HepG2 (cell line): ENCODE measurements at regions not wholly inside any gene's neighbourhood (a gene's known extent, or its start where the extent isn't known, plus 50 kb on each side); places are given as distances from the start of the nearest gene placed in this dataset.

Source experiments
- ATAC-seq: fragments of 200-7000 bp; cut with Tn5 transposase; 3 replicates; pipeline ENCODE4 v1.9.1; 2020; ENCODE audit warnings: mild to moderate bottlenecking, moderate library complexity
- BruUV-seq: library from RNA; stranded (reverse); fragments of 400-500 nt; replicated peaks from 2 replicates; lab custom pipeline; 2021; lab: Mats Ljungman, UMichigan
- CTCF ChIA-PET: fragments of 300-600 bp; formaldehyde crosslinking; extraction: SDS; loops from one replicate; lab custom pipeline; 2021; ENCODE audit warnings: low total read pairs, inconsistent platforms, low intra/inter-chr PET ratio; lab: Yijun Ruan, JAX
- POLR2A ChIA-PET: fragments of 350-600 bp; sonication (Branson Sonifier 250); formaldehyde crosslinking; loops from one replicate; lab custom pipeline; 2020; ENCODE audit warnings: antibody characterized with exemption, inconsistent platforms; lab: Yijun Ruan, JAX
- DNase-seq: peaks from one replicate; pipeline ENCODE4 v3.0.0-alpha.2; 2015; ENCODE audit warnings: low spot score
- FAIRE-seq: peaks from 3 replicates; lab custom pipeline; 2011; peaks lifted over from hg19 to GRCh38; lab: Jason Lieb, UNC
- H2AFZ ChIP-seq: one replicate; pipeline ENCODE4 v1.6.1; 2011; ENCODE audit warnings: low read length, inconsistent platforms
- H3K27ac ChIP-seq: fragments of 300-600 bp; 3 replicates; pipeline ENCODE4 v1.8.0; 2011; ENCODE audit warnings: mixed run types, mild to moderate bottlenecking, mixed read lengths, low read length, inconsistent platforms; ENCODE audit not compliant: insufficient read depth; ENCODE audit errors: extremely low read length
- H3K27me3 ChIP-seq, 2 experiments: fragments of 200-600 bp in 1 of 2; 2 replicates in 1 of 2; 3 replicates in 1 of 2; pipeline versions ENCODE4 v1.6.0 to v1.8.0; 2011; ENCODE audit warnings: low read length in 2 of 2, mild to moderate bottlenecking in 2 of 2, moderate library complexity in 2 of 2, inconsistent platforms in 1 of 2; ENCODE audit not compliant: insufficient read depth in 2 of 2, control insufficient read depth in 1 of 2
- H3K36me3 ChIP-seq, 2 experiments: fragments of 200-600 bp in 1 of 2; replicated peaks in 1 of 2; 2 replicates in 1 of 2; 3 replicates in 1 of 2; pipeline versions ENCODE4 v1.5.1 to v1.8.0; 2011; ENCODE audit warnings: low read length in 2 of 2, inconsistent platforms in 1 of 2; ENCODE audit not compliant: insufficient read depth in 2 of 2, control insufficient read depth in 1 of 2
- H3K4me1 ChIP-seq: 2 replicates; pipeline ENCODE4 v1.5.1; 2012; ENCODE audit warnings: low read length, inconsistent platforms; ENCODE audit not compliant: insufficient read depth
- H3K4me2 ChIP-seq: 2 replicates; pipeline ENCODE4 v1.6.0; 2011; ENCODE audit warnings: low read depth, low read length, inconsistent platforms
- H3K4me3 ChIP-seq, 3 experiments: fragments of 200-600 bp in 1 of 3; sonication (generic), shearing (Covaris generic) in 1 of 3; replicated peaks in 1 of 3; 2 replicates each; pipeline ENCODE4 v1.5.1; 2011 to 2016; ENCODE audit warnings: low read length in 3 of 3, inconsistent platforms in 2 of 3, low read depth in 2 of 3, mild to moderate bottlenecking in 2 of 3, control low read depth in 1 of 3, mixed read lengths in 1 of 3; ENCODE audit not compliant: insufficient read depth in 1 of 3
- H3K79me2 ChIP-seq: one replicate; pipeline ENCODE4 v1.6.1; 2011; ENCODE audit warnings: low read length, inconsistent platforms; ENCODE audit not compliant: insufficient read depth
- H3K9ac ChIP-seq: 2 replicates; pipeline ENCODE4 v1.6.0; 2011; ENCODE audit warnings: mild to moderate bottlenecking, low read depth, low read length, inconsistent platforms; ENCODE audit not compliant: insufficient read depth
- H3K9me3 ChIP-seq: 2 replicates; pipeline ENCODE4 v1.5.1; 2012; ENCODE audit warnings: mild to moderate bottlenecking, low read length
- H4K20me1 ChIP-seq: 2 replicates; pipeline ENCODE4 v1.6.0; 2011; ENCODE audit warnings: inconsistent platforms, mild to moderate bottlenecking, low read length, moderate library complexity; ENCODE audit not compliant: insufficient read depth
- E2F2 ChIP-seq: sonication (generic); formaldehyde crosslinking; IDR thresholded peaks from 2 replicates; pipeline ENCODE4 v1.4.0; 2020; ENCODE audit warnings: missing genetic modification reagents, borderline replicate concordance
- FUBP1 ChIP-seq: sonication (generic); formaldehyde crosslinking; IDR thresholded peaks from 2 replicates; pipeline ENCODE4 v1.5.1; 2020; ENCODE audit warnings: missing genetic modification reagents, mild to moderate bottlenecking, borderline replicate concordance
- PAF1 ChIP-seq: IDR thresholded peaks from 2 replicates; pipeline ENCODE4 v1.6.1; 2016; ENCODE audit warnings: missing genetic modification reagents, missing compliant biosample characterization
- ZFP36L2 ChIP-seq: sonication (generic); formaldehyde crosslinking; IDR thresholded peaks from 2 replicates; pipeline ENCODE4 v1.4.0; 2020; ENCODE audit warnings: missing genetic modification reagents
- ZNF251 ChIP-seq: sonication (generic); formaldehyde crosslinking; IDR thresholded peaks from 2 replicates; pipeline ENCODE4 v1.9.0; 2021; ENCODE audit warnings: mild to moderate bottlenecking, missing genetic modification reagents
- WGBS: methylation state at CpG from one replicate; pipeline ENCODE4 v1.1.6; 2017; ENCODE audit warnings: low lambda C conversion rate; 5-methylcytosine and 5-hydroxymethylcytosine counted together
- in situ Hi-C: cut with HindIII; loops from 2 replicates; pipeline ENCODE4 v1.10.0; 2017; ENCODE audit warnings: low pct_unique_long_range_greater_than_20kb; ENCODE audit not compliant: extremely low pct_ligation_motif_present
- intact Hi-C: fragments of 100-400 bp; cut with micrococcal nuclease; formaldehyde crosslinking; loops from one replicate; pipeline ENCODE4 v1.10.0; 2022; ENCODE audit not compliant: unreplicated experiment
- TF ChIP-seq, protein P1 (sequence below): sonication (generic); formaldehyde crosslinking; IDR thresholded peaks from 2 replicates; pipeline ENCODE4 v1.8.0; 2022; ENCODE audit warnings: mild to moderate bottlenecking, missing genetic modification reagents

GRCh38 chr13:76707360-76707759, 178.8 kb downstream of the KCTD12 start:
- in situ Hi-C loops, result no loop called here
- DNase-seq (no peak), FAIRE-seq (no peak)
- no peak overlapping the region for H3K4me2 ChIP-seq
- TF ChIP-seq FUBP1 (CRISPR knock-in tag) (no peak), ZFP36L2 (no peak), ZNF251 (CRISPR knock-in tag) (no peak), E2F2 (CRISPR knock-in tag) (no peak), PAF1 (CRISPR knock-in tag) (no peak)
- TF ChIP-seq, protein P1, sequence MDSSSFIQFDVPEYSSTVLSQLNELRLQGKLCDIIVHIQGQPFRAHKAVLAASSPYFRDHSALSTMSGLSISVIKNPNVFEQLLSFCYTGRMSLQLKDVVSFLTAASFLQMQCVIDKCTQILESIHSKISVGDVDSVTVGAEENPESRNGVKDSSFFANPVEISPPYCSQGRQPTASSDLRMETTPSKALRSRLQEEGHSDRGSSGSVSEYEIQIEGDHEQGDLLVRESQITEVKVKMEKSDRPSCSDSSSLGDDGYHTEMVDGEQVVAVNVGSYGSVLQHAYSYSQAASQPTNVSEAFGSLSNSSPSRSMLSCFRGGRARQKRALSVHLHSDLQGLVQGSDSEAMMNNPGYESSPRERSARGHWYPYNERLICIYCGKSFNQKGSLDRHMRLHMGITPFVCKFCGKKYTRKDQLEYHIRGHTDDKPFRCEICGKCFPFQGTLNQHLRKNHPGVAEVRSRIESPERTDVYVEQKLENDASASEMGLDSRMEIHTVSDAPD (CRISPR knock-in tag), result no peak
- TF ChIP-seq, all 625 proteins: peak for 0
- no peak for ATAC-seq
- no TSS peak for BruUV-seq
- 6% methylated on average over 3 of the region's 3 CpGs for WGBS
- H3K9ac ChIP-seq, result no peak overlapping the region
- H3K27me3 ChIP-seq, result no peaks in the 10 kb centered on the region; a peak in 1 of 5 replicates
- CTCF ChIA-PET, result no interaction called here
- no peaks in the 10 kb centered on the region for H3K36me3 ChIP-seq
- H4K20me1 ChIP-seq, result no peaks in the 10 kb centered on the region
- H2AFZ ChIP-seq, result no peak overlapping the region
- no peaks in the 10 kb centered on the region for H3K4me1 ChIP-seq
- intact Hi-C loops, result no loop called here
- H3K4me3 ChIP-seq, result no peak overlapping the region
- H3K79me2 ChIP-seq, result no peaks in the 10 kb centered on the region
- no peaks in the 10 kb centered on the region for H3K9me3 ChIP-seq
- no peak overlapping the region for H3K27ac ChIP-seq
- POLR2A ChIA-PET, result no interaction called here
